ENCODE measurements at regions not wholly inside any gene's neighbourhood (a gene's known extent, or its start where the extent isn't known, plus 50 kb on each side); places are given as distances from the start of the nearest gene placed in this dataset.

DNA sequence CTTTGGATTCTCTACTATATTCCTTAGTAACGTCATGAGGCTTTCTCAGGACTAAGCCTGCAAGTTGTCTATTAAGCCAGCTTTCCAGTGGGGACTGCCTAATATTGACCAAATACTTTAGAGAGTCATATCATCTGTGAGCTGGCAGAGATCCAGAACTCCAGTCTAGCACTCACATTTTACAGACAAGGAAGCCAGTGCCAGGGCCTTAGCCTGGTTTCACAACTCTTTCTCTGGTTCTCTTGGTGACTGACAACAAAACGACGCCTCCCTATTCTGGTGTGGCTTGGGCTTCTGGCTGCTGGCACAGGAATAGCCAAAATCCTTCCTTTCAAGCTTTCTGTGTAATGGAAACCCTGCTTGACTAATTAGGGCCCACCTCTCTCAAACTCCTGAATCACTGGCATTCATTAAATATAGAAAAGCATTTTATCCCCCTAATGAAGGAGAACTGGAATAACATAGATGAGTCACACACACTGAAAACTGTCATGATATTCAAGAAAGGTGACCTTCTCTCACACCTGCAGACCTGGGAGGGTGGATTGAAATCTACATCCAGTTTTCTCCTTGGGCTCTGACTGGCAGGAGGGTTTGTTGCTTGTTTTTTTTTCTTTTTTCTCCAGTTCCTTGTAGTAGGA, 75.2 kb upstream of the UBL3 start:
- TF ChIP-seq, protein P1, sequence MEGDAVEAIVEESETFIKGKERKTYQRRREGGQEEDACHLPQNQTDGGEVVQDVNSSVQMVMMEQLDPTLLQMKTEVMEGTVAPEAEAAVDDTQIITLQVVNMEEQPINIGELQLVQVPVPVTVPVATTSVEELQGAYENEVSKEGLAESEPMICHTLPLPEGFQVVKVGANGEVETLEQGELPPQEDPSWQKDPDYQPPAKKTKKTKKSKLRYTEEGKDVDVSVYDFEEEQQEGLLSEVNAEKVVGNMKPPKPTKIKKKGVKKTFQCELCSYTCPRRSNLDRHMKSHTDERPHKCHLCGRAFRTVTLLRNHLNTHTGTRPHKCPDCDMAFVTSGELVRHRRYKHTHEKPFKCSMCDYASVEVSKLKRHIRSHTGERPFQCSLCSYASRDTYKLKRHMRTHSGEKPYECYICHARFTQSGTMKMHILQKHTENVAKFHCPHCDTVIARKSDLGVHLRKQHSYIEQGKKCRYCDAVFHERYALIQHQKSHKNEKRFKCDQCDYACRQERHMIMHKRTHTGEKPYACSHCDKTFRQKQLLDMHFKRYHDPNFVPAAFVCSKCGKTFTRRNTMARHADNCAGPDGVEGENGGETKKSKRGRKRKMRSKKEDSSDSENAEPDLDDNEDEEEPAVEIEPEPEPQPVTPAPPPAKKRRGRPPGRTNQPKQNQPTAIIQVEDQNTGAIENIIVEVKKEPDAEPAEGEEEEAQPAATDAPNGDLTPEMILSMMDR (IDR thresholded peaks at IDR 0.05): no peak
- no peak for TF ChIP-seq POLR2A (IDR thresholded peaks at IDR 0.05)
